ENCODE measurements at regions not wholly inside any gene's neighbourhood (a gene's known extent, or its start where the extent isn't known, plus 50 kb on each side); places are given as distances from the start of the nearest gene placed in this dataset.
A peak's percentile ranks its signal among the peaks of the same experiment; 100 is the strongest.

DNA sequence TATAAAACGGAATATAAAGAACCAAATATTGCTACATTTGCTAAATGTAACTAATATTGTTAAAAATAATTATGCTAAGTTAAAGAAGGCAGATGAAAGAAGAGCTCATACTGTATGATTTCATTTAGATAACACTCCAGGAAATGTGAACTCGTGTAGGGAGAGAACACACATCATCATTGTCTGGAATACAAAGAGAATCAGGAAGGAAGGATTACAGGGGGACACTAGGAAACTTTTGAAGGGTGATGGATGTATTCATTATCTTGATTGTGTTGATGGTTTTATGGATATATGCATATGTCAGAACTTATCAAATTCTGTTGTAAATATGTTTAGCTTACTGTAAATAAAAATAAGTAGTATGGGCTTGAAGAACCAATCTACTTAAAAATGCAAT, 104.1 kb upstream of the TRIB2 start:
- dilution Hi-C loops (cut with MboI; ENCODE audit: extremely low pct_ligation_motif_present, low sequenced_read_pairs) = no loop called here
- H3K27me3 ChIP-seq (ENCODE audit: control insufficient read depth, extremely low read depth, insufficient read depth, low read length) = no peaks in the 10 kb centered on the region
- no peak overlapping the region for H3K4me3 ChIP-seq (ENCODE audit: control insufficient read depth in 2 of 3, extremely low read depth in 1 of 3, insufficient read depth in 2 of 3, low read depth in 1 of 3, low read length in 3 of 3)
- TF ChIP-seq, protein P1, sequence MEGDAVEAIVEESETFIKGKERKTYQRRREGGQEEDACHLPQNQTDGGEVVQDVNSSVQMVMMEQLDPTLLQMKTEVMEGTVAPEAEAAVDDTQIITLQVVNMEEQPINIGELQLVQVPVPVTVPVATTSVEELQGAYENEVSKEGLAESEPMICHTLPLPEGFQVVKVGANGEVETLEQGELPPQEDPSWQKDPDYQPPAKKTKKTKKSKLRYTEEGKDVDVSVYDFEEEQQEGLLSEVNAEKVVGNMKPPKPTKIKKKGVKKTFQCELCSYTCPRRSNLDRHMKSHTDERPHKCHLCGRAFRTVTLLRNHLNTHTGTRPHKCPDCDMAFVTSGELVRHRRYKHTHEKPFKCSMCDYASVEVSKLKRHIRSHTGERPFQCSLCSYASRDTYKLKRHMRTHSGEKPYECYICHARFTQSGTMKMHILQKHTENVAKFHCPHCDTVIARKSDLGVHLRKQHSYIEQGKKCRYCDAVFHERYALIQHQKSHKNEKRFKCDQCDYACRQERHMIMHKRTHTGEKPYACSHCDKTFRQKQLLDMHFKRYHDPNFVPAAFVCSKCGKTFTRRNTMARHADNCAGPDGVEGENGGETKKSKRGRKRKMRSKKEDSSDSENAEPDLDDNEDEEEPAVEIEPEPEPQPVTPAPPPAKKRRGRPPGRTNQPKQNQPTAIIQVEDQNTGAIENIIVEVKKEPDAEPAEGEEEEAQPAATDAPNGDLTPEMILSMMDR (optimal IDR thresholded peaks at IDR 0.05 in 1 of 3, IDR thresholded peaks at IDR 0.05 in 1 of 3, conservative IDR thresholded peaks at IDR 0.05 in 1 of 3; ENCODE audit: extremely low read depth in 1 of 3, insufficient read depth in 2 of 3, low read length in 3 of 3) = no peak
- no peak for TF ChIP-seq EZH2 (IDR thresholded peaks at IDR 0.05; ENCODE audit: low read length)
- H4K20me1 ChIP-seq (ENCODE audit: control insufficient read depth, extremely low read depth, insufficient read depth, low read length) = no peaks in the 10 kb centered on the region
- no peak overlapping the region for H2AFZ ChIP-seq (ENCODE audit: control insufficient read depth, low read length)
- no peaks in the 10 kb centered on the region for H3K4me1 ChIP-seq (ENCODE audit: control insufficient read depth, extremely low read depth, insufficient read depth, low read length)
- no peak overlapping the region for H3K27ac ChIP-seq (ENCODE audit: control insufficient read depth, insufficient read depth, low read length)
- no peak overlapping the region for H3K9ac ChIP-seq (ENCODE audit: control insufficient read depth, extremely low read depth, insufficient read depth, low read length)
- no peaks in the 10 kb centered on the region for H3K79me2 ChIP-seq (ENCODE audit: control insufficient read depth, insufficient read depth, low read length)
- DNase-seq (ENCODE audit: low read depth, low spot score) (no peak), FAIRE-seq (no peak)
- no peaks in the 10 kb centered on the region for H3K36me3 ChIP-seq (ENCODE audit: control insufficient read depth in 2 of 2, extremely low read depth in 1 of 2, insufficient read depth in 2 of 2, low read length in 2 of 2)
- no peak overlapping the region for H3K4me2 ChIP-seq (ENCODE audit: control insufficient read depth, extremely low read depth, insufficient read depth, low read depth, low read length)
- H3K9me3 ChIP-seq (ENCODE audit: control insufficient read depth, low read depth, low read length) = no peaks in the 10 kb centered on the region
- H3K9me1 ChIP-seq (ENCODE audit: control insufficient read depth, extremely low read depth, insufficient read depth, low read length) = no peaks in the 10 kb centered on the region

DNA sequence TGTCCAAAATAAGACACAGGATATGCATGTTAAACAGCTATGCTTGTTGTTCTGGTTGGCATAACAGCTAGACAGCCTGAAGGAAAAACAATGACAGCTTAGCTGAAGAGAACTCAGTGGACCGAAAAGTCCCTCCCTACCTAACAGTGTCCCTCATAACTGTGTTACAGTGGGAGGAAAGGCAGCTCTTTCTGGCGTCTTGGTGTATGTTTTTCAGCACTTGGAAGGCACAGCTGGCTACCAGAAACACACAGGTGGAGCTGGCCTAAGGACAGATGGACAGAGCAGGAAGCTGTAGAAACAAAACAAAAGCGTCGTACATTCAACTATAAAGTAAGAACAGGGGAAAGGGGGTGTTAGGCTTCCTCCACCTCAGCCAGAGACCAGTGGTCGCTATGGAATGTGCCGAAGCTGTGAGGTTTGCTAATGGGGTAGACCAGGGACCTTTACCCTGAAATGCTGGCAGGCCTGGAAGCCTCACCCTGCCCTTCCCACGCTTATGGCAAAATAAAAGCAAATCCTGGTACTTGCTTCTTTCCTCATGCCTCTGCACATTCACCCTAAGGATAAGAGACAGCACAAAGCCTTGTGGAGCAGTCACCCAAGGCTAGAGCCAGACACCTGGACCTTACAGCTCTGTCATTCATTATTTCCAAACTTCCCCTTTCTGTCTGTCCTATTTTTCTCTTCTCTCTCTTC, 103.5 kb upstream of the TRIB2 start:
- H3K9me3 ChIP-seq (ENCODE audit: control insufficient read depth, low read depth, low read length) = no peaks in the 10 kb centered on the region
- DNase-seq (ENCODE audit: low read depth, low spot score) (no peak), FAIRE-seq (peak; percentile 13)
- no peak overlapping the region for H3K27ac ChIP-seq (ENCODE audit: control insufficient read depth, insufficient read depth, low read length)
- H4K20me1 ChIP-seq (ENCODE audit: control insufficient read depth, extremely low read depth, insufficient read depth, low read length) = no peaks in the 10 kb centered on the region
- H3K36me3 ChIP-seq (ENCODE audit: control insufficient read depth in 2 of 2, extremely low read depth in 1 of 2, insufficient read depth in 2 of 2, low read length in 2 of 2) = no peaks in the 10 kb centered on the region
- no peaks in the 10 kb centered on the region for H3K4me1 ChIP-seq (ENCODE audit: control insufficient read depth, extremely low read depth, insufficient read depth, low read length)
- H3K27me3 ChIP-seq (ENCODE audit: control insufficient read depth, extremely low read depth, insufficient read depth, low read length) = no peaks in the 10 kb centered on the region
- H3K9me1 ChIP-seq (ENCODE audit: control insufficient read depth, extremely low read depth, insufficient read depth, low read length) = no peaks in the 10 kb centered on the region
- H3K79me2 ChIP-seq (ENCODE audit: control insufficient read depth, insufficient read depth, low read length) = no peaks in the 10 kb centered on the region
- no peak overlapping the region for H3K9ac ChIP-seq (ENCODE audit: control insufficient read depth, extremely low read depth, insufficient read depth, low read length)
- H3K4me2 ChIP-seq (ENCODE audit: control insufficient read depth, extremely low read depth, insufficient read depth, low read depth, low read length) = no peak overlapping the region
- dilution Hi-C loops (cut with MboI; ENCODE audit: extremely low pct_ligation_motif_present, low sequenced_read_pairs) = no loop called here
- no peak overlapping the region for H3K4me3 ChIP-seq (ENCODE audit: control insufficient read depth in 2 of 3, extremely low read depth in 1 of 3, insufficient read depth in 2 of 3, low read depth in 1 of 3, low read length in 3 of 3)
- H2AFZ ChIP-seq (ENCODE audit: control insufficient read depth, low read length) = no peak overlapping the region
- TF ChIP-seq, protein P1 (optimal IDR thresholded peaks at IDR 0.05 in 1 of 3, IDR thresholded peaks at IDR 0.05 in 1 of 3, conservative IDR thresholded peaks at IDR 0.05 in 1 of 3; ENCODE audit: extremely low read depth in 1 of 3, insufficient read depth in 2 of 3, low read length in 3 of 3) = no peak
- no peak for TF ChIP-seq EZH2 (IDR thresholded peaks at IDR 0.05; ENCODE audit: low read length)
